GM10248 (cell line): ENCODE measurements at regions not wholly inside any gene's neighbourhood (a gene's known extent, or its start where the extent isn't known, plus 50 kb on each side); places are given as distances from the start of the nearest gene placed in this dataset.

Experiments used
- CTCF ChIA-PET: fragments of 300-600 bp; sonication (Branson Sonifier 250); formaldehyde crosslinking; extraction: SDS; loops from one replicate; lab custom pipeline; 2021; ENCODE audit warnings: antibody characterized with exemption; lab: Yijun Ruan, JAX
- POLR2A ChIA-PET: fragments of 350-650 bp; sonication (Branson Sonifier 250); formaldehyde crosslinking; extraction: SDS; loops from one replicate; lab custom pipeline; 2020; ENCODE audit warnings: antibody characterized with exemption; lab: Yijun Ruan, JAX
- DNase-seq: peaks from one replicate; pipeline ENCODE4 v3.0.0; 2012; ENCODE audit errors: extremely low spot score
- CTCF ChIP-seq: IDR thresholded peaks from 2 replicates; pipeline ENCODE4 v1.5.1; 2012; ENCODE audit warnings: mild to moderate bottlenecking, low read depth; ENCODE audit errors: extremely low read depth, missing control alignments, control extremely low read depth

DNA sequence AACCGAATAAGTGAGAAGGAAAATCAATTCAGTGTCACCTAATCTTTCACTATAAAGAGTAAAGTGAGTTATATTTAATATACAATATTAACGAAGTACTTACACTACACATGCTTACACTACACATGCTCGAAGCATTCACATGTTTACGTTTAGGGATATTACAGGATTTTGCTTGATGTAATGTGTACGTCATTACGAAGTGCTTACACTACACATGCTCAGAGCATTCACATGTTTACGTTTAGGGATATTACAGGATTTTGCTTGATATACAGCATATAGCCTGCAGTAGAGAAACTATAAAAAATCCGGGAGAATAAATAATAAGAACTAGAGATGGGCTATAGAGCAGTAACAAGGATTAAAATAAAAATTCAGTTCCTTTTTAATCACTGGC, 538.8 kb upstream of the CXADR start:
- ChIA-PET POLR2A (no interaction called here), CTCF (no interaction called here)
- no peak for TF ChIP-seq CTCF
- DNase-seq: no peak

- ChIA-PET CTCF (interaction anchor here (0.8 kb wide), 1 partner anchor 22 kb away, joined by 3 read pairs; no protein-coding TSS in a partner anchor), POLR2A (no interaction called here)
- TF ChIP-seq CTCF: no peak
- no peak for DNase-seq
These were observed 536.6 kb upstream of the CXADR start for GRCh38 chr21:16976193-16976592.

DNA sequence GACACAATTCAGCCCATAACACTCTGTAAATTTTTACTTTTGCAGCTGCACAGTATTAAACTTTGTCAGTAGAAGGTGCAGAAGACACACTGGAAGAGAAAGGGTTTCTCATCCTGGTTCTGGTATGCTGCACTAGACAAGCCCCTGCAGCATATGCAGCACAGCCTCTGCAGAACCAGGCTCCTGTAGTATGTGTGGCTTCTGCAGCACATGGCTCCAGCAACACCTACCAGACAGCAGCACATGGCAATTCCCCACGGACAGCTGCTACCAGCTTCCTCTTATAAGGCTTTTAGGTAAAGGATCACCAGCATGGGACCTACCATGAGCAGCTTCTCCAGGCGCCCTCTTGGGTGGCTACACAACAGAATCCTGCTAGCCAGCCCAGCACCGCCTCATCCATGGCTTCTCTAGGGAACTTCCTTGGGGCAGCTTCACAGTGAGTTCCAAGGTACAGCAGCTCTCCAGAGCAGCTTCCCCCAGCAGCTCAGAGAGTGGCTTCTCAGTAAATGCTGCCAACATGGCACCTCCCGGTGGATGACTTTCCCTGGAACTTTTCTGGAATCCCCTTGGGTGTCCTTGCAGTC, 534.4 kb upstream of the CXADR start:
- ChIA-PET CTCF (no interaction called here), POLR2A (no interaction called here)
- no peak for DNase-seq
- no peak for TF ChIP-seq CTCF

DNA sequence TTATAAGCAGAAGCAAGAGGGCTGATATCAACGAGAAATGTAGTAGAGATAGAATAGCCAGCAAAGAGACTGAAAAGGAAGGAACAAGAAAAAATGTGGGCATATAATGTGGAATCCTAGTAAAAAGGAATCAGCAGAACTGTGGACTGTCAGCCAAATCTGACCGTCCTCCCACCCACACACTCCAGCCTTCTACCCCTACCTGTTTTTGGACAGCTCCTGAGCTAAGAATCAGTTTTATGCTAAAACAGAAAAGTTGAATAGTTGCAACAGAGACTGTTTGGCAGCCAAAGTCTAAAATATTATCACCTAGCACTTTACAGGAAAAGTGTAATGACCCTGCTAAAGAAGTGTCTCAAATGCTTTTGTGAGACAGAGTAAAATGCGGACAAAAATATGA, 533.3 kb upstream of the CXADR start:
- DNase-seq: no peak
- ChIA-PET CTCF (no interaction called here), POLR2A (no interaction called here)
- TF ChIP-seq CTCF: no peak

GRCh38 chr21:16983420-16983819, 529.4 kb upstream of the CXADR start:
- ChIA-PET CTCF (interaction anchor here (1.8 kb wide), 1 partner anchor 17 kb away, joined by 4 read pairs; no protein-coding TSS in a partner anchor), POLR2A (no interaction called here)
- no peak for DNase-seq
- no peak for TF ChIP-seq CTCF

- no peak for DNase-seq
- ChIA-PET POLR2A (no interaction called here), CTCF (no interaction called here)
- TF ChIP-seq CTCF: no peak
These were observed 520.4 kb upstream of the CXADR start for GRCh38 chr21:16992448-16992847.
